ENCODE measurements at regions not wholly inside any gene's neighbourhood (a gene's known extent, or its start where the extent isn't known, plus 50 kb on each side); places are given as distances from the start of the nearest gene placed in this dataset.

GRCh38 chr7:47693216-47693615 lies 111.3 kb upstream of the TNS3 start:
- TF ChIP-seq, protein P1, sequence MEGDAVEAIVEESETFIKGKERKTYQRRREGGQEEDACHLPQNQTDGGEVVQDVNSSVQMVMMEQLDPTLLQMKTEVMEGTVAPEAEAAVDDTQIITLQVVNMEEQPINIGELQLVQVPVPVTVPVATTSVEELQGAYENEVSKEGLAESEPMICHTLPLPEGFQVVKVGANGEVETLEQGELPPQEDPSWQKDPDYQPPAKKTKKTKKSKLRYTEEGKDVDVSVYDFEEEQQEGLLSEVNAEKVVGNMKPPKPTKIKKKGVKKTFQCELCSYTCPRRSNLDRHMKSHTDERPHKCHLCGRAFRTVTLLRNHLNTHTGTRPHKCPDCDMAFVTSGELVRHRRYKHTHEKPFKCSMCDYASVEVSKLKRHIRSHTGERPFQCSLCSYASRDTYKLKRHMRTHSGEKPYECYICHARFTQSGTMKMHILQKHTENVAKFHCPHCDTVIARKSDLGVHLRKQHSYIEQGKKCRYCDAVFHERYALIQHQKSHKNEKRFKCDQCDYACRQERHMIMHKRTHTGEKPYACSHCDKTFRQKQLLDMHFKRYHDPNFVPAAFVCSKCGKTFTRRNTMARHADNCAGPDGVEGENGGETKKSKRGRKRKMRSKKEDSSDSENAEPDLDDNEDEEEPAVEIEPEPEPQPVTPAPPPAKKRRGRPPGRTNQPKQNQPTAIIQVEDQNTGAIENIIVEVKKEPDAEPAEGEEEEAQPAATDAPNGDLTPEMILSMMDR (IDR thresholded peaks at IDR 0.05), result no peak
- TF ChIP-seq EZH2 (IDR thresholded peaks at IDR 0.05; ENCODE audit: borderline replicate concordance, insufficient read depth, low read depth, low read length, poor library complexity, severe bottlenecking), result no peak
